Duodenal mucosa (tissue), 2 donors: ENCODE measurements at regions not wholly inside any gene's neighbourhood (a gene's known extent, or its start where the extent isn't known, plus 50 kb on each side); places are given as distances from the start of the nearest gene placed in this dataset.
"Not testable (repeated sequence)": the region's sequence is repeated elsewhere in the genome, so short reads cannot be mapped to it uniquely, and the experiment has no call there.

Source experiments
- H3K27ac ChIP-seq: one replicate; pipeline ENCODE4 v1.7.0; 2013; ENCODE audit warnings: low read depth, low read length
- H3K27me3 ChIP-seq, 2 donors: one replicate each; pipeline ENCODE4 v1.7.0; 2013; ENCODE audit warnings: low read length in 2 of 2, control low read depth in 1 of 2; ENCODE audit not compliant: insufficient read depth in 2 of 2, control insufficient read depth in 1 of 2
- H3K36me3 ChIP-seq, 2 donors: one replicate each; pipeline ENCODE4 v1.7.0; 2013; ENCODE audit warnings: low read length in 2 of 2, control low read depth in 1 of 2; ENCODE audit not compliant: insufficient read depth in 2 of 2, control insufficient read depth in 1 of 2
- H3K4me1 ChIP-seq, 2 donors: one replicate each; pipeline ENCODE4 v1.7.0; 2013; ENCODE audit warnings: low read length in 2 of 2, control low read depth in 1 of 2; ENCODE audit not compliant: insufficient read depth in 2 of 2, control insufficient read depth in 1 of 2
- H3K4me3 ChIP-seq, 2 donors: one replicate each; pipeline ENCODE4 v1.7.0; 2013; ENCODE audit warnings: low read length in 2 of 2, low read depth in 1 of 2
- H3K9ac ChIP-seq, 2 donors: one replicate each; pipeline ENCODE4 v1.7.0; 2013; ENCODE audit warnings: low read length in 2 of 2, low read depth in 1 of 2
- H3K9me3 ChIP-seq, 2 donors: one replicate each; pipeline ENCODE4 v1.7.0; 2013; ENCODE audit warnings: low read length in 2 of 2, control low read depth in 1 of 2; ENCODE audit not compliant: control insufficient read depth in 1 of 2

GRCh38 chr6:157727629-157728182 is 95.3 kb upstream of the SNX9 start:
- Histone ChIP-seq H3K27me3 (no peaks in the 10 kb centered on the region), H3K27ac (no peak overlapping the region), H3K4me1 (peaks cover 0 to 7% of the 10 kb centered on the region in 2 donors), H3K9ac (no peak overlapping the region), H3K4me3 (no peak overlapping the region), H3K9me3 (no peaks in the 10 kb centered on the region), H3K36me3 (no peaks in the 10 kb centered on the region)

- no peak overlapping the region for H3K4me3 ChIP-seq
- no peaks in the 10 kb centered on the region for H3K27me3 ChIP-seq
- H3K9ac ChIP-seq: no peak overlapping the region
- H3K36me3 ChIP-seq: no peaks in the 10 kb centered on the region
- no peaks in the 10 kb centered on the region for H3K9me3 ChIP-seq
- peaks cover 0 to 7% of the 10 kb centered on the region in 2 donors for H3K4me1 ChIP-seq
- no peak overlapping the region for H3K27ac ChIP-seq
Measured at GRCh38 chr6:157728183-157728881, 94.7 kb upstream of the SNX9 start.

GRCh38 chr6:157731221-157731620 is 91.8 kb upstream of the SNX9 start:
- H3K27ac ChIP-seq: no peak overlapping the region
- H3K4me1 ChIP-seq: peaks cover 0 to 7% of the 10 kb centered on the region in 2 donors
- H3K27me3 ChIP-seq: no peaks in the 10 kb centered on the region
- H3K9me3 ChIP-seq: no peaks in the 10 kb centered on the region
- H3K9ac ChIP-seq: no peak overlapping the region
- H3K4me3 ChIP-seq: no peak overlapping the region
- H3K36me3 ChIP-seq: no peaks in the 10 kb centered on the region

GRCh38 chr6:157732007-157732406 is 91.0 kb upstream of the SNX9 start:
- Histone ChIP-seq H3K4me1 (peaks cover 0 to 7% of the 10 kb centered on the region in 2 donors), H3K27me3 (no peaks in the 10 kb centered on the region), H3K9me3 (no peaks in the 10 kb centered on the region), H3K36me3 (no peaks in the 10 kb centered on the region), H3K27ac (no peak overlapping the region), H3K4me3 (no peak overlapping the region), H3K9ac (no peak overlapping the region)

GRCh38 chr6:157732416-157733161 is 90.5 kb upstream of the SNX9 start:
- H3K4me1 ChIP-seq: peaks cover 0 to 7% of the 10 kb centered on the region in 2 donors
- H3K4me3 ChIP-seq: no peak overlapping the region
- H3K9me3 ChIP-seq: no peaks in the 10 kb centered on the region
- H3K36me3 ChIP-seq: no peaks in the 10 kb centered on the region
- H3K9ac ChIP-seq: no peak overlapping the region
- H3K27me3 ChIP-seq: no peaks in the 10 kb centered on the region
- H3K27ac ChIP-seq: no peak overlapping the region

- not testable (repeated sequence) for H3K27ac ChIP-seq, H3K9me3 ChIP-seq, H3K36me3 ChIP-seq, H3K9ac ChIP-seq, H3K27me3 ChIP-seq, H3K4me1 ChIP-seq, H3K4me3 ChIP-seq
Measured at GRCh38 chr6:157736555-157736954, 86.5 kb upstream of the SNX9 start.

- Histone ChIP-seq H3K27ac (no peak overlapping the region), H3K4me1 (no peaks in the 10 kb centered on the region), H3K9ac (no peak overlapping the region), H3K9me3 (no peaks in the 10 kb centered on the region), H3K27me3 (no peaks in the 10 kb centered on the region), H3K36me3 (no peaks in the 10 kb centered on the region), H3K4me3 (no peak overlapping the region)
Measured at GRCh38 chr6:157741321-157741947, 81.6 kb upstream of the SNX9 start.

GRCh38 chr6:157741948-157742556 is 81.0 kb upstream of the SNX9 start:
- no peak overlapping the region for H3K4me3 ChIP-seq
- H3K36me3 ChIP-seq: no peaks in the 10 kb centered on the region
- H3K9me3 ChIP-seq: no peaks in the 10 kb centered on the region
- H3K27ac ChIP-seq: no peak overlapping the region
- H3K4me1 ChIP-seq: no peaks in the 10 kb centered on the region
- no peaks in the 10 kb centered on the region for H3K27me3 ChIP-seq
- H3K9ac ChIP-seq: no peak overlapping the region

- no peaks in the 10 kb centered on the region for H3K27me3 ChIP-seq
- no peak overlapping the region for H3K4me3 ChIP-seq
- H3K9me3 ChIP-seq: no peaks in the 10 kb centered on the region
- no peak overlapping the region for H3K27ac ChIP-seq
- peaks cover 0 to 4% of the 10 kb centered on the region in 2 donors for H3K4me1 ChIP-seq
- H3K36me3 ChIP-seq: no peaks in the 10 kb centered on the region
- no peak overlapping the region for H3K9ac ChIP-seq
Measured at GRCh38 chr6:157744102-157744601, 78.9 kb upstream of the SNX9 start.
